ENCODE measurements at regions not wholly inside any gene's neighbourhood (a gene's known extent, or its start where the extent isn't known, plus 50 kb on each side); places are given as distances from the start of the nearest gene placed in this dataset.

GRCh38 chr2:78718024-78718423 is 307.5 kb upstream of the REG3G start:
- ChIA-PET CTCF (no interaction called here), POLR2A (ENCODE audit: unreplicated experiment) (no interaction called here)
- Histone ChIP-seq H3K4me1 (ENCODE audit: control insufficient read depth, insufficient read depth, low read length) (no peaks in the 10 kb centered on the region), H3K4me2 (ENCODE audit: low read depth, low read length) (no peak overlapping the region), H4K20me1 (ENCODE audit: insufficient read depth, low read length) (no peaks in the 10 kb centered on the region), H2AK9ac (replicated peaks; ENCODE audit: low read depth, low read length, poor library complexity) (no peak overlapping the region), H3K9me3 (ENCODE audit: control insufficient read depth, insufficient read depth, low read length) (peaks cover 2% of the 10 kb centered on the region; the same call in 1 of the 2 replicates), H3K79me1 (ENCODE audit: low read depth in 1 of 2, low read length in 2 of 2) (no peaks in the 10 kb centered on the region), H2AFZ (replicated peaks; ENCODE audit: low read length, poor library complexity) (no peak overlapping the region), H3K9ac (ENCODE audit: low read depth, low read length) (no peak overlapping the region), H3K36me3 (ENCODE audit: control insufficient read depth, insufficient read depth, low read length) (no peaks in the 10 kb centered on the region), H2AK5ac (ENCODE audit: low read depth, low read length) (no peak overlapping the region), H3K18ac (ENCODE audit: low read depth, low read length) (no peak overlapping the region), H4K8ac (ENCODE audit: low read depth in 2 of 2, low read length in 2 of 2) (no peak overlapping the region), H3K4me3 (ENCODE audit: insufficient read depth, low read depth, low read length) (no peak overlapping the region), H2BK15ac (ENCODE audit: low read depth, low read length) (no peak overlapping the region), H3K9me1 (ENCODE audit: insufficient read depth, low read length) (no peaks in the 10 kb centered on the region), H2BK20ac (ENCODE audit: low read depth, low read length) (no peak overlapping the region), H4K91ac (ENCODE audit: insufficient read depth, low read depth, low read length) (no peak overlapping the region), H3K14ac (replicated peaks; ENCODE audit: low read depth, low read length) (no peak overlapping the region), H3K27ac (ENCODE audit: insufficient read depth, low read length) (no peak overlapping the region), H2BK5ac (ENCODE audit: low read depth, low read length, poor library complexity, severe bottlenecking) (no peak overlapping the region), H3K4ac (ENCODE audit: low read depth, low read length) (no peak overlapping the region), H4K5ac (ENCODE audit: low read depth, low read length) (no peak overlapping the region), H2BK120ac (ENCODE audit: low read depth, low read length) (no peak overlapping the region), H3K23ac (ENCODE audit: low read depth, low read length) (no peak overlapping the region), H3K56ac (ENCODE audit: extremely low read depth, insufficient read depth, low read length) (no peak overlapping the region), H3K27me3 (ENCODE audit: control insufficient read depth, insufficient read depth, low read length) (no peaks in the 10 kb centered on the region)
- ATAC-seq (ENCODE audit: low read depth) (no peak), DNase-seq (no peak)
- WGBS, 2 experiments (ENCODE audit: extremely low coverage in 2 of 2, insufficient read length in 1 of 2), result no CpG with 5 or more reads among the region's 1 CpG
- BruUV-seq (replicated peaks), result no TSS peak
- dilution Hi-C loops (cut with HindIII; ENCODE audit: low sequenced_read_pairs, unreplicated experiment), result no loop called here
- in situ Hi-C loops (cut with MboI; ENCODE audit: low sequenced_read_pairs), result no loop called here
- intact Hi-C loops (cut with micrococcal nuclease), result no loop called here
- TF ChIP-seq NFE2L2 (IDR thresholded peaks at IDR 0.05; ENCODE audit: low read depth, low read length) (no peak), FOS (IDR thresholded peaks at IDR 0.05; ENCODE audit: low read depth, low read length) (no peak), BHLHE40 (IDR thresholded peaks at IDR 0.05; ENCODE audit: low read depth, low read length) (no peak), MAFK (IDR thresholded peaks at IDR 0.05; ENCODE audit: low read depth, low read length) (no peak)

Data from IMR-90 (cell line).